NCI-H2227 treated with DMSO at 0.1 percent for 48 hours (cell line): ENCODE measurements at regions not wholly inside any gene's neighbourhood (a gene's known extent, or its start where the extent isn't known, plus 50 kb on each side); places are given as distances from the start of the nearest gene placed in this dataset.
"Not testable (repeated sequence)": the region's sequence is repeated elsewhere in the genome, so short reads cannot be mapped to it uniquely, and the experiment has no call there.

Experiments used
- DNase-seq: peaks from one replicate; lab custom pipeline; 2025; lab: John Stamatoyannopoulos, UW

GRCh38 chr6:11890849-11891248 is 112.2 kb upstream of the ADTRP start:
- DNase-seq = no peak

GRCh38 chr6:11890209-11890608 is 111.6 kb upstream of the ADTRP start:
- no peak for DNase-seq

- no peak for DNase-seq
These were observed 111.0 kb upstream of the ADTRP start for GRCh38 chr6:11889572-11889971.

GRCh38 chr6:11888727-11889126 is 110.1 kb upstream of the ADTRP start:
- DNase-seq = no peak

- DNase-seq = no peak
These were observed 106.6 kb upstream of the ADTRP start for GRCh38 chr6:11885159-11885558.

- not testable (repeated sequence) for DNase-seq
These were observed 104.9 kb upstream of the ADTRP start for GRCh38 chr6:11883471-11883870.

GRCh38 chr6:11880156-11880555 is 101.6 kb upstream of the ADTRP start:
- not testable (repeated sequence) for DNase-seq

- no peak for DNase-seq
These were observed 100.1 kb upstream of the ADTRP start for GRCh38 chr6:11878735-11879134.

GRCh38 chr6:11878029-11878428 is 99.4 kb upstream of the ADTRP start:
- DNase-seq = no peak

- DNase-seq = no peak
These were observed 98.4 kb upstream of the ADTRP start for GRCh38 chr6:11876934-11877433.

GRCh38 chr6:11875325-11876109 is 96.9 kb upstream of the ADTRP start:
- no peak for DNase-seq

- no peak for DNase-seq
These were observed 91.2 kb upstream of the ADTRP start for GRCh38 chr6:11869672-11870340.

- no peak for DNase-seq
These were observed 89.8 kb upstream of the ADTRP start for GRCh38 chr6:11868392-11868791.

- no peak for DNase-seq
These were observed 87.2 kb upstream of the ADTRP start for GRCh38 chr6:11865680-11866300.

- no peak for DNase-seq
These were observed 79.8 kb upstream of the ADTRP start for GRCh38 chr6:11858439-11858838.

GRCh38 chr6:11855743-11856142 is 77.1 kb upstream of the ADTRP start:
- no peak for DNase-seq

GRCh38 chr6:11854408-11855165 is 76.0 kb upstream of the ADTRP start:
- no peak for DNase-seq

- DNase-seq = no peak
These were observed 75.2 kb upstream of the ADTRP start for GRCh38 chr6:11853678-11854407.

- no peak for DNase-seq
These were observed 73.6 kb upstream of the ADTRP start for GRCh38 chr6:11852061-11852651.

GRCh38 chr6:11851387-11851786 is 72.8 kb upstream of the ADTRP start:
- no peak for DNase-seq
